ENCODE measurements at regions not wholly inside any gene's neighbourhood (a gene's known extent, or its start where the extent isn't known, plus 50 kb on each side); places are given as distances from the start of the nearest gene placed in this dataset.

- TF ChIP-seq HOMEZ (CRISPR knock-in tag; IDR thresholded peaks at IDR 0.05) (no peak), CBX5 (IDR thresholded peaks at IDR 0.05; ENCODE audit: borderline replicate concordance, low read depth) (no peak), ZNF699 (CRISPR knock-in tag; IDR thresholded peaks at IDR 0.05; ENCODE audit: insufficient replicate concordance) (no peak), C11orf30 (IDR thresholded peaks at IDR 0.05; ENCODE audit: low read depth) (peak; percentile 59; the same call in 1 of the 2 replicates), TAF1 (IDR thresholded peaks at IDR 0.05; ENCODE audit: control insufficient read depth, extremely low read depth, insufficient read depth, low read length, severe bottlenecking) (no peak)
Measured at GRCh38 chrX:121592884-121593283, 545.5 kb downstream of the GLUD2 start (continued).

- 35% methylated on average over 2 of the region's 2 CpGs for WGBS (ENCODE audit: insufficient coverage, low coverage, missing lambda C conversion rate)
- Histone ChIP-seq H3K9ac (ENCODE audit: insufficient read depth in 1 of 2, low read depth in 2 of 2, low read length in 2 of 2) (no peak overlapping the region), H3K36me3 (ENCODE audit: control insufficient read depth, insufficient read depth, low read length) (no peaks in the 10 kb centered on the region), H3K79me2 (ENCODE audit: control insufficient read depth, insufficient read depth, low read length) (no peaks in the 10 kb centered on the region), H3K27me3 (ENCODE audit: control insufficient read depth in 2 of 2, insufficient read depth in 2 of 2, low read length in 2 of 2) (no peaks in the 10 kb centered on the region), H4K20me1 (replicated peaks; ENCODE audit: control insufficient read depth, insufficient read depth, low read length) (no peaks in the 10 kb centered on the region), H3K4me3 (no peak overlapping the region), H2AFZ (ENCODE audit: low read depth, low read length) (no peak overlapping the region), H3K4me2 (ENCODE audit: insufficient read depth, low read length) (no peak overlapping the region), H3K27ac (ENCODE audit: extremely low read depth, low read depth, low read length) (no peak overlapping the region), H3K9me3 (replicated peaks; ENCODE audit: control insufficient read depth, insufficient read depth, low read depth, low read length) (no peaks in the 10 kb centered on the region), H3K9me1 (ENCODE audit: control insufficient read depth, insufficient read depth, low read length) (no peaks in the 10 kb centered on the region), H3K4me1 (replicated peaks in 1 of 2; ENCODE audit: control insufficient read depth in 2 of 2, insufficient read depth in 2 of 2, low read length in 2 of 2) (no peaks in the 10 kb centered on the region)
- TF ChIP-seq KLF13 (tag; IDR thresholded peaks at IDR 0.05; ENCODE audit: borderline replicate concordance, low read depth), result no peak
- no peak for TF ChIP-seq ZNF445 (CRISPR knock-in tag; IDR thresholded peaks at IDR 0.05; ENCODE audit: low read depth)
- TF ChIP-seq PTBP1 (IDR thresholded peaks at IDR 0.05; ENCODE audit: low read depth, low read length), result no peak
- no peak for TF ChIP-seq SMC3 (conservative IDR thresholded peaks at IDR 0.05; ENCODE audit: insufficient read depth, low read depth, low read length)
- TF ChIP-seq TEAD4 (IDR thresholded peaks at IDR 0.05; ENCODE audit: low read length), result no peak
- no peak for TF ChIP-seq TEAD4 (CRISPR knock-in tag; IDR thresholded peaks at IDR 0.05; ENCODE audit: borderline replicate concordance)
- no peak for TF ChIP-seq ETS1 (conservative IDR thresholded peaks at IDR 0.05; ENCODE audit: control insufficient read depth, low read depth, low read length)
- TF ChIP-seq TAF15 (IDR thresholded peaks at IDR 0.05; ENCODE audit: low read depth, low read length), result no peak
- no peak for TF ChIP-seq ZBTB1 (CRISPR knock-in tag; IDR thresholded peaks at IDR 0.05; ENCODE audit: borderline replicate concordance, low read depth)
- no peak for TF ChIP-seq NUFIP1 (IDR thresholded peaks at IDR 0.05; ENCODE audit: partially characterized antibody)
- no peak for TF ChIP-seq ATF7 (IDR thresholded peaks at IDR 0.05)
- ChIA-PET CTCF (ENCODE audit: low intra/inter-chr PET ratio) (no interaction called here), POLR2A (no interaction called here)
- FAIRE-seq, result no peak
- no peak for DNase-seq (ENCODE audit: extremely low read depth in 1 of 4, low spot score in 3 of 4)
- BruUV-seq (replicated peaks), result no TSS peak
- in situ Hi-C loops (cut with MboI) (no loop called here), intact Hi-C loops (cut with micrococcal nuclease) (no loop called here)
- ATAC-seq, result no peak
Measured at GRCh38 chrX:121598356-121598755, 550.9 kb downstream of the GLUD2 start.

Data from K562 (cell line).